ENCODE measurements at regions not wholly inside any gene's neighbourhood (a gene's known extent, or its start where the extent isn't known, plus 50 kb on each side); places are given as distances from the start of the nearest gene placed in this dataset.

- H3K9me3 ChIP-seq (ENCODE audit: control insufficient read depth, insufficient read depth, low read depth, low read length), result no peaks in the 10 kb centered on the region
- TF ChIP-seq CTCF (IDR thresholded peaks at IDR 0.05), result no peak
- no peak for TF ChIP-seq REST (IDR thresholded peaks at IDR 0.05; ENCODE audit: insufficient read depth in 1 of 2, low read depth in 2 of 2, low read length in 1 of 2)
- no peak for TF ChIP-seq SIN3A (IDR thresholded peaks at IDR 0.05; ENCODE audit: borderline replicate concordance, insufficient read depth, low read depth, low read length)
- TF ChIP-seq POLR2AphosphoS5 (IDR thresholded peaks at IDR 0.05; ENCODE audit: low read depth, low read length), result no peak
- TF ChIP-seq TCF7L2 (IDR thresholded peaks at IDR 0.05; ENCODE audit: low read depth, low read length), result no peak
- ChIA-PET CTCF (no interaction called here), POLR2A (no interaction called here)
- no peaks in the 10 kb centered on the region for H3K4me1 ChIP-seq (ENCODE audit: control insufficient read depth, insufficient read depth, low read length)
- H3K4me3 ChIP-seq (ENCODE audit: low read depth in 2 of 2, low read length in 2 of 2), result no peak overlapping the region
- in situ Hi-C loops (cut with HindIII; ENCODE audit: low pct_unique_long_range_greater_than_20kb, low sequenced_read_pairs), result no loop called here
- H3K27me3 ChIP-seq (ENCODE audit: control insufficient read depth, insufficient read depth, low read length), result no peaks in the 10 kb centered on the region
- ATAC-seq (no peak), DNase-seq (ENCODE audit: low read depth, low spot score) (no peak)
- H3K36me3 ChIP-seq (ENCODE audit: control insufficient read depth, insufficient read depth, low read length), result no peaks in the 10 kb centered on the region
- H3K27ac ChIP-seq (ENCODE audit: low read length), result no peak overlapping the region
- no TSS peak for BruUV-seq (replicated peaks)
- intact Hi-C loops (cut with micrococcal nuclease; ENCODE audit: unreplicated experiment), result no loop called here
Observed at GRCh38 chr7:112615701-112616100, 134.9 kb downstream of the LSMEM1 start.

GRCh38 chr7:112616295-112616694, 135.5 kb downstream of the LSMEM1 start:
- in situ Hi-C loops (cut with HindIII; ENCODE audit: low pct_unique_long_range_greater_than_20kb, low sequenced_read_pairs), result no loop called here
- no peak for TF ChIP-seq TCF7L2 (IDR thresholded peaks at IDR 0.05; ENCODE audit: low read depth, low read length)
- no peak for TF ChIP-seq REST (IDR thresholded peaks at IDR 0.05; ENCODE audit: insufficient read depth in 1 of 2, low read depth in 2 of 2, low read length in 1 of 2)
- no peak for TF ChIP-seq SIN3A (IDR thresholded peaks at IDR 0.05; ENCODE audit: borderline replicate concordance, insufficient read depth, low read depth, low read length)
- no peak for TF ChIP-seq CTCF (IDR thresholded peaks at IDR 0.05)
- TF ChIP-seq POLR2AphosphoS5 (IDR thresholded peaks at IDR 0.05; ENCODE audit: low read depth, low read length), result no peak
- Histone ChIP-seq H3K4me1 (ENCODE audit: control insufficient read depth, insufficient read depth, low read length) (no peaks in the 10 kb centered on the region), H3K27me3 (ENCODE audit: control insufficient read depth, insufficient read depth, low read length) (no peaks in the 10 kb centered on the region), H3K4me3 (ENCODE audit: low read depth in 2 of 2, low read length in 2 of 2) (no peak overlapping the region), H3K9me3 (ENCODE audit: control insufficient read depth, insufficient read depth, low read depth, low read length) (no peaks in the 10 kb centered on the region), H3K27ac (ENCODE audit: low read length) (no peak overlapping the region), H3K36me3 (ENCODE audit: control insufficient read depth, insufficient read depth, low read length) (no peaks in the 10 kb centered on the region)
- ATAC-seq (no peak), DNase-seq (ENCODE audit: low read depth, low spot score) (no peak)
- POLR2A ChIA-PET, result no interaction called here
- intact Hi-C loops (cut with micrococcal nuclease; ENCODE audit: unreplicated experiment), result no loop called here
- no TSS peak for BruUV-seq (replicated peaks)
- CTCF ChIA-PET, result no interaction called here

All from Panc1 (cell line).